ENCODE measurements at regions not wholly inside any gene's neighbourhood (a gene's known extent, or its start where the extent isn't known, plus 50 kb on each side); places are given as distances from the start of the nearest gene placed in this dataset.

- TF ChIP-seq, protein P1, sequence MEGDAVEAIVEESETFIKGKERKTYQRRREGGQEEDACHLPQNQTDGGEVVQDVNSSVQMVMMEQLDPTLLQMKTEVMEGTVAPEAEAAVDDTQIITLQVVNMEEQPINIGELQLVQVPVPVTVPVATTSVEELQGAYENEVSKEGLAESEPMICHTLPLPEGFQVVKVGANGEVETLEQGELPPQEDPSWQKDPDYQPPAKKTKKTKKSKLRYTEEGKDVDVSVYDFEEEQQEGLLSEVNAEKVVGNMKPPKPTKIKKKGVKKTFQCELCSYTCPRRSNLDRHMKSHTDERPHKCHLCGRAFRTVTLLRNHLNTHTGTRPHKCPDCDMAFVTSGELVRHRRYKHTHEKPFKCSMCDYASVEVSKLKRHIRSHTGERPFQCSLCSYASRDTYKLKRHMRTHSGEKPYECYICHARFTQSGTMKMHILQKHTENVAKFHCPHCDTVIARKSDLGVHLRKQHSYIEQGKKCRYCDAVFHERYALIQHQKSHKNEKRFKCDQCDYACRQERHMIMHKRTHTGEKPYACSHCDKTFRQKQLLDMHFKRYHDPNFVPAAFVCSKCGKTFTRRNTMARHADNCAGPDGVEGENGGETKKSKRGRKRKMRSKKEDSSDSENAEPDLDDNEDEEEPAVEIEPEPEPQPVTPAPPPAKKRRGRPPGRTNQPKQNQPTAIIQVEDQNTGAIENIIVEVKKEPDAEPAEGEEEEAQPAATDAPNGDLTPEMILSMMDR (IDR thresholded peaks at IDR 0.05 in 8 of 11, conservative IDR thresholded peaks at IDR 0.05 in 3 of 11) = no peak
- no peak for TF ChIP-seq POLR2AphosphoS5 (IDR thresholded peaks at IDR 0.05)
These were observed 116.1 kb downstream of the PABPC4L start for GRCh38 chr4:134085496-134085895.
